ENCODE measurements at regions not wholly inside any gene's neighbourhood (a gene's known extent, or its start where the extent isn't known, plus 50 kb on each side); places are given as distances from the start of the nearest gene placed in this dataset.

DNA sequence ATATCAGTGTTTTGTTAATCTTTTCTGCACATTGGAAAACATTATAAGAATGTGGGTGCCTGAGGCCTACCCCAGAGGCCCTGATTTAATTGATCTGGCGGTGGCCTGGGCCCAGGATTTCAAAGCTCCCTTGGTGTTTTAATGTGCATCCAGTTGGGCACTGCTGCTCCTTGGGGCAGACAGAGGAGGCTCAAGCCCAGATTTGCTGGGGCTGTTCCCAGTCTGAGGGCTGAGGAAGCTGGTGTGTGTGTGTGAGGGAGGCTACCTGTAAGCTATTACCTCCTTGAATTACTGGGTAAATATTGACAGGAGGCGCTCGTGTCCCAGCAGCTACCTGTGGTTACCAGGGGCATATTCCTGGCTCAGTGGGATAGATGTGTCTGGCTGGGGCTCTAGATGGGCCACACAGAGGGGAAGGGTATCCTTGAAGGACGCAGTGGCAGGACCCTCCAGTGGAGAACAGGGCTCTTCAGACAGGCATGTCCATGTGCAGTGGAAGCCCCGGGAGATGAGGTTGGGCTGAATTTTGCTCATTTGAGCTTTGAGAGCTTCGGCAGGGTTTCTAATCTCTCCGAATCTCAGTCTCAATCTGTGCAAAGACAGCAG lies 975.4 kb upstream of the ZNF722 start:
- BruUV-seq (replicated peaks), result no TSS peak
- WGBS (ENCODE audit: insufficient coverage, low coverage, missing lambda C conversion rate), result 0% methylated on average over 7 of the region's 7 CpGs
- H3K27ac ChIP-seq (ENCODE audit: extremely low read depth, low read depth, low read length), result no peak overlapping the region
- no peak overlapping the region for H3K4me2 ChIP-seq (ENCODE audit: insufficient read depth, low read length)
- ATAC-seq, result no peak
- DNase-seq (ENCODE audit: extremely low read depth in 1 of 4, low spot score in 3 of 4), result no peak
- intact Hi-C loops (cut with micrococcal nuclease), result no loop called here
- in situ Hi-C loops (cut with MboI), result no loop called here
- no peaks in the 10 kb centered on the region for H3K36me3 ChIP-seq (ENCODE audit: control insufficient read depth, insufficient read depth, low read length)
- CTCF ChIA-PET (ENCODE audit: low intra/inter-chr PET ratio), result no interaction called here
- no peak overlapping the region for H3K4me3 ChIP-seq
- TF ChIP-seq, protein P1, sequence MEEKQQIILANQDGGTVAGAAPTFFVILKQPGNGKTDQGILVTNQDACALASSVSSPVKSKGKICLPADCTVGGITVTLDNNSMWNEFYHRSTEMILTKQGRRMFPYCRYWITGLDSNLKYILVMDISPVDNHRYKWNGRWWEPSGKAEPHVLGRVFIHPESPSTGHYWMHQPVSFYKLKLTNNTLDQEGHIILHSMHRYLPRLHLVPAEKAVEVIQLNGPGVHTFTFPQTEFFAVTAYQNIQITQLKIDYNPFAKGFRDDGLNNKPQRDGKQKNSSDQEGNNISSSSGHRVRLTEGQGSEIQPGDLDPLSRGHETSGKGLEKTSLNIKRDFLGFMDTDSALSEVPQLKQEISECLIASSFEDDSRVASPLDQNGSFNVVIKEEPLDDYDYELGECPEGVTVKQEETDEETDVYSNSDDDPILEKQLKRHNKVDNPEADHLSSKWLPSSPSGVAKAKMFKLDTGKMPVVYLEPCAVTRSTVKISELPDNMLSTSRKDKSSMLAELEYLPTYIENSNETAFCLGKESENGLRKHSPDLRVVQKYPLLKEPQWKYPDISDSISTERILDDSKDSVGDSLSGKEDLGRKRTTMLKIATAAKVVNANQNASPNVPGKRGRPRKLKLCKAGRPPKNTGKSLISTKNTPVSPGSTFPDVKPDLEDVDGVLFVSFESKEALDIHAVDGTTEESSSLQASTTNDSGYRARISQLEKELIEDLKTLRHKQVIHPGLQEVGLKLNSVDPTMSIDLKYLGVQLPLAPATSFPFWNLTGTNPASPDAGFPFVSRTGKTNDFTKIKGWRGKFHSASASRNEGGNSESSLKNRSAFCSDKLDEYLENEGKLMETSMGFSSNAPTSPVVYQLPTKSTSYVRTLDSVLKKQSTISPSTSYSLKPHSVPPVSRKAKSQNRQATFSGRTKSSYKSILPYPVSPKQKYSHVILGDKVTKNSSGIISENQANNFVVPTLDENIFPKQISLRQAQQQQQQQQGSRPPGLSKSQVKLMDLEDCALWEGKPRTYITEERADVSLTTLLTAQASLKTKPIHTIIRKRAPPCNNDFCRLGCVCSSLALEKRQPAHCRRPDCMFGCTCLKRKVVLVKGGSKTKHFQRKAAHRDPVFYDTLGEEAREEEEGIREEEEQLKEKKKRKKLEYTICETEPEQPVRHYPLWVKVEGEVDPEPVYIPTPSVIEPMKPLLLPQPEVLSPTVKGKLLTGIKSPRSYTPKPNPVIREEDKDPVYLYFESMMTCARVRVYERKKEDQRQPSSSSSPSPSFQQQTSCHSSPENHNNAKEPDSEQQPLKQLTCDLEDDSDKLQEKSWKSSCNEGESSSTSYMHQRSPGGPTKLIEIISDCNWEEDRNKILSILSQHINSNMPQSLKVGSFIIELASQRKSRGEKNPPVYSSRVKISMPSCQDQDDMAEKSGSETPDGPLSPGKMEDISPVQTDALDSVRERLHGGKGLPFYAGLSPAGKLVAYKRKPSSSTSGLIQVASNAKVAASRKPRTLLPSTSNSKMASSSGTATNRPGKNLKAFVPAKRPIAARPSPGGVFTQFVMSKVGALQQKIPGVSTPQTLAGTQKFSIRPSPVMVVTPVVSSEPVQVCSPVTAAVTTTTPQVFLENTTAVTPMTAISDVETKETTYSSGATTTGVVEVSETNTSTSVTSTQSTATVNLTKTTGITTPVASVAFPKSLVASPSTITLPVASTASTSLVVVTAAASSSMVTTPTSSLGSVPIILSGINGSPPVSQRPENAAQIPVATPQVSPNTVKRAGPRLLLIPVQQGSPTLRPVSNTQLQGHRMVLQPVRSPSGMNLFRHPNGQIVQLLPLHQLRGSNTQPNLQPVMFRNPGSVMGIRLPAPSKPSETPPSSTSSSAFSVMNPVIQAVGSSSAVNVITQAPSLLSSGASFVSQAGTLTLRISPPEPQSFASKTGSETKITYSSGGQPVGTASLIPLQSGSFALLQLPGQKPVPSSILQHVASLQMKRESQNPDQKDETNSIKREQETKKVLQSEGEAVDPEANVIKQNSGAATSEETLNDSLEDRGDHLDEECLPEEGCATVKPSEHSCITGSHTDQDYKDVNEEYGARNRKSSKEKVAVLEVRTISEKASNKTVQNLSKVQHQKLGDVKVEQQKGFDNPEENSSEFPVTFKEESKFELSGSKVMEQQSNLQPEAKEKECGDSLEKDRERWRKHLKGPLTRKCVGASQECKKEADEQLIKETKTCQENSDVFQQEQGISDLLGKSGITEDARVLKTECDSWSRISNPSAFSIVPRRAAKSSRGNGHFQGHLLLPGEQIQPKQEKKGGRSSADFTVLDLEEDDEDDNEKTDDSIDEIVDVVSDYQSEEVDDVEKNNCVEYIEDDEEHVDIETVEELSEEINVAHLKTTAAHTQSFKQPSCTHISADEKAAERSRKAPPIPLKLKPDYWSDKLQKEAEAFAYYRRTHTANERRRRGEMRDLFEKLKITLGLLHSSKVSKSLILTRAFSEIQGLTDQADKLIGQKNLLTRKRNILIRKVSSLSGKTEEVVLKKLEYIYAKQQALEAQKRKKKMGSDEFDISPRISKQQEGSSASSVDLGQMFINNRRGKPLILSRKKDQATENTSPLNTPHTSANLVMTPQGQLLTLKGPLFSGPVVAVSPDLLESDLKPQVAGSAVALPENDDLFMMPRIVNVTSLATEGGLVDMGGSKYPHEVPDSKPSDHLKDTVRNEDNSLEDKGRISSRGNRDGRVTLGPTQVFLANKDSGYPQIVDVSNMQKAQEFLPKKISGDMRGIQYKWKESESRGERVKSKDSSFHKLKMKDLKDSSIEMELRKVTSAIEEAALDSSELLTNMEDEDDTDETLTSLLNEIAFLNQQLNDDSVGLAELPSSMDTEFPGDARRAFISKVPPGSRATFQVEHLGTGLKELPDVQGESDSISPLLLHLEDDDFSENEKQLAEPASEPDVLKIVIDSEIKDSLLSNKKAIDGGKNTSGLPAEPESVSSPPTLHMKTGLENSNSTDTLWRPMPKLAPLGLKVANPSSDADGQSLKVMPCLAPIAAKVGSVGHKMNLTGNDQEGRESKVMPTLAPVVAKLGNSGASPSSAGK (IDR thresholded peaks at IDR 0.05), result no peak
- no peak for TF ChIP-seq C11orf30 (IDR thresholded peaks at IDR 0.05; ENCODE audit: low read depth)
- TF ChIP-seq ZNF134 (CRISPR knock-in tag; conservative IDR thresholded peaks at IDR 0.05), result no peak
- no peak for TF ChIP-seq PKNOX1 (IDR thresholded peaks at IDR 0.05)
- TF ChIP-seq JUNB (CRISPR knock-in tag; conservative IDR thresholded peaks at IDR 0.05), result no peak
- no peak for TF ChIP-seq ARID3A (IDR thresholded peaks at IDR 0.05; ENCODE audit: borderline replicate concordance, low read depth, low read length)
- no peak for TF ChIP-seq NRF1 (conservative IDR thresholded peaks at IDR 0.05 in 1 of 2, IDR thresholded peaks at IDR 0.05 in 1 of 2)
- no peak for TF ChIP-seq ZNF583 (CRISPR knock-in tag; IDR thresholded peaks at IDR 0.05)
- H3K27me3 ChIP-seq (ENCODE audit: control insufficient read depth in 2 of 2, insufficient read depth in 2 of 2, low read length in 2 of 2), result no peaks in the 10 kb centered on the region
- POLR2A ChIA-PET, result no interaction called here
- no peaks in the 10 kb centered on the region for H4K20me1 ChIP-seq (replicated peaks; ENCODE audit: control insufficient read depth, insufficient read depth, low read length)
- H3K79me2 ChIP-seq (ENCODE audit: control insufficient read depth, insufficient read depth, low read length), result no peaks in the 10 kb centered on the region
- H3K9me1 ChIP-seq (ENCODE audit: control insufficient read depth, insufficient read depth, low read length), result no peaks in the 10 kb centered on the region
- H3K9me3 ChIP-seq (replicated peaks; ENCODE audit: control insufficient read depth, insufficient read depth, low read depth, low read length), result peaks cover 2% of the 10 kb centered on the region; the same call in 1 of the 2 replicates
- no peaks in the 10 kb centered on the region for H3K4me1 ChIP-seq (replicated peaks in 1 of 2; ENCODE audit: control insufficient read depth in 2 of 2, insufficient read depth in 2 of 2, low read length in 2 of 2)
- no peak for FAIRE-seq
- H3K9ac ChIP-seq (ENCODE audit: insufficient read depth in 1 of 2, low read depth in 2 of 2, low read length in 2 of 2), result no peak overlapping the region
- H2AFZ ChIP-seq (ENCODE audit: low read depth, low read length), result no peak overlapping the region
